LNCaP clone FGC (cell line): ENCODE measurements at regions not wholly inside any gene's neighbourhood (a gene's known extent, or its start where the extent isn't known, plus 50 kb on each side); places are given as distances from the start of the nearest gene placed in this dataset.
"Not testable (repeated sequence)": the region's sequence is repeated elsewhere in the genome, so short reads cannot be mapped to it uniquely, and the experiment has no call there.

Source experiments
- DNase-seq: peaks from one replicate; pipeline ENCODE4 v3.0.0-alpha.2; 2011; ENCODE audit warnings: low read depth
- H3K4me3 ChIP-seq: 2 replicates; pipeline ENCODE4 v1.5.1; 2011; ENCODE audit warnings: mild to moderate bottlenecking, low read depth, low read length, control low read depth
- CTCF ChIP-seq: IDR thresholded peaks from 2 replicates; pipeline ENCODE4 v1.5.1; 2012; ENCODE audit warnings: mild to moderate bottlenecking; ENCODE audit not compliant: control insufficient read depth, insufficient read depth; ENCODE audit errors: extremely low read depth

GRCh38 chr5:12592228-12592627 lies 688.0 kb upstream of the CTNND2 start:
- no peak overlapping the region for H3K4me3 ChIP-seq

GRCh38 chr5:12586406-12586805 lies 682.2 kb upstream of the CTNND2 start:
- DNase-seq, result no peak
- TF ChIP-seq CTCF, result no peak
- no peak overlapping the region for H3K4me3 ChIP-seq

More at GRCh38 chr5:12592228-12592627, 688.0 kb upstream of the CTNND2 start:
- no peak for DNase-seq
- TF ChIP-seq CTCF, result no peak

GRCh38 chr5:12578803-12579202 lies 674.6 kb upstream of the CTNND2 start:
- DNase-seq, H3K4me3 ChIP-seq: not testable (repeated sequence)

GRCh38 chr5:12576953-12577352 lies 672.7 kb upstream of the CTNND2 start:
- DNase-seq, H3K4me3 ChIP-seq: not testable (repeated sequence)

GRCh38 chr5:12574298-12575093 lies 670.2 kb upstream of the CTNND2 start:
- DNase-seq, result peak; percentile 64
- H3K4me3 ChIP-seq, result peak overlapping the region; percentile 76

GRCh38 chr5:12573916-12574297 lies 669.7 kb upstream of the CTNND2 start:
- H3K4me3 ChIP-seq, result peak overlapping the region; percentile 76
- TF ChIP-seq CTCF, result 0 out of 2 replicates have a peak, but pooled peaks have one; percentile 1
- not testable (repeated sequence) for DNase-seq

- TF ChIP-seq CTCF, result no peak
- no peak overlapping the region for H3K4me3 ChIP-seq
- no peak for DNase-seq
Observed at GRCh38 chr5:12570688-12571087, 666.4 kb upstream of the CTNND2 start.

GRCh38 chr5:12566441-12566840 lies 662.2 kb upstream of the CTNND2 start:
- DNase-seq, result no peak
- no peak for TF ChIP-seq CTCF
- H3K4me3 ChIP-seq, result no peak overlapping the region
